Vagina (tissue), 2 donors: ENCODE measurements at regions not wholly inside any gene's neighbourhood (a gene's known extent, or its start where the extent isn't known, plus 50 kb on each side); places are given as distances from the start of the nearest gene placed in this dataset.
A peak's percentile ranks its signal among the peaks of the same experiment; 100 is the strongest.

Experiments
- DNase-seq, 2 donors: peaks; one replicate each; pipeline ENCODE4 v3.0.0-alpha.2; 2017; ENCODE audit errors: extremely low spot score in 2 of 2
- H3K27ac ChIP-seq: fragments of 200-600 bp; sonication (generic); one replicate; pipeline ENCODE4 v1.5.1; 2019
- H3K27me3 ChIP-seq: fragments of 200-600 bp; sonication (generic); one replicate; pipeline ENCODE4 v1.5.1; 2019
- H3K36me3 ChIP-seq, 2 donors: fragments of 200-600 bp; sonication (generic); one replicate each; pipeline ENCODE4 v1.5.1; 2017 to 2019
- H3K4me1 ChIP-seq: fragments of 200-600 bp; sonication (generic); one replicate; pipeline ENCODE4 v1.5.1; 2019
- H3K4me3 ChIP-seq, 2 donors: fragments of 200-600 bp; sonication (generic); 1 replicate in 1 of 2; 2 replicates in 1 of 2; pipeline ENCODE4 v1.5.1; 2016 to 2019
- H3K9me3 ChIP-seq: fragments of 200-600 bp; sonication (generic); one replicate; pipeline ENCODE4 v1.5.1; 2019
- POLR2A ChIP-seq, 2 donors: fragments of 450-650 bp; IDR thresholded peaks; one replicate each; pipeline ENCODE4 v1.6.1; 2017; ENCODE audit warnings: antibody characterized with exemption in 2 of 2, mild to moderate bottlenecking in 2 of 2, moderate library complexity in 2 of 2
- POLR2AphosphoS5 ChIP-seq, 2 donors: sonication (generic); formaldehyde crosslinking; IDR thresholded peaks; one replicate each; pipeline ENCODE4 v1.9.0; 2017; ENCODE audit warnings: antibody characterized with exemption in 2 of 2, mild to moderate bottlenecking in 2 of 2, low read depth in 1 of 2; ENCODE audit not compliant: insufficient read depth in 1 of 2
- intact Hi-C: fragments of 100-400 bp; cut with DNase I; formaldehyde crosslinking; loops from one replicate; pipeline ENCODE4 v1.15.1; 2023
- TF ChIP-seq, protein P1 (sequence below), 3 experiments: fragments of 450-650 bp in 2 of 3; fragments of 200-600 bp in 1 of 3; sonication (generic) in 1 of 3; IDR thresholded peaks; one replicate each; pipeline ENCODE4 v1.5.1; 2017 to 2019; ENCODE audit warnings: antibody characterized with exemption in 3 of 3, mild to moderate bottlenecking in 2 of 3, moderate library complexity in 2 of 3

DNA sequence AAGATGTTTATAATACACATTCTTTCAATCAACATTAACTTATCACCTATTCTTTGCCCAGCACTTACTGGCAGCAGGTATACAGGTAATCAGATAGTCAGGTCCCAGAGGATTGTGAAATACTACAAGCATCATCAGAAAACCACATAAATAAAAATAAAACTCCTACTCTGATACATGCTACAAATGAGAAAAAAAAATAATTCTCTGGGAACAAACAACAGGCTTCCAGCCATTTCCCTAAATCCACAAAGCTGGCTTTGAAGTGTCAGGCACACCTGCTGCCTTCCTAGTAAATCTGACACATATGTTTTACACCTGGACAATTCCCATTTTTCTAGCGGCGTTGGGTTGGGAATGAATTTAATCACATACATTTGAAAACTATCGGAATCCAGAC, 384.5 kb upstream of the CDH4 start:
- H3K27me3 ChIP-seq, result no peaks in the 10 kb centered on the region
- no peaks in the 10 kb centered on the region for H3K9me3 ChIP-seq
- intact Hi-C loops, result no loop called here
- no peak overlapping the region for H3K4me3 ChIP-seq
- H3K27ac ChIP-seq, result no peak overlapping the region
- TF ChIP-seq, protein P1, sequence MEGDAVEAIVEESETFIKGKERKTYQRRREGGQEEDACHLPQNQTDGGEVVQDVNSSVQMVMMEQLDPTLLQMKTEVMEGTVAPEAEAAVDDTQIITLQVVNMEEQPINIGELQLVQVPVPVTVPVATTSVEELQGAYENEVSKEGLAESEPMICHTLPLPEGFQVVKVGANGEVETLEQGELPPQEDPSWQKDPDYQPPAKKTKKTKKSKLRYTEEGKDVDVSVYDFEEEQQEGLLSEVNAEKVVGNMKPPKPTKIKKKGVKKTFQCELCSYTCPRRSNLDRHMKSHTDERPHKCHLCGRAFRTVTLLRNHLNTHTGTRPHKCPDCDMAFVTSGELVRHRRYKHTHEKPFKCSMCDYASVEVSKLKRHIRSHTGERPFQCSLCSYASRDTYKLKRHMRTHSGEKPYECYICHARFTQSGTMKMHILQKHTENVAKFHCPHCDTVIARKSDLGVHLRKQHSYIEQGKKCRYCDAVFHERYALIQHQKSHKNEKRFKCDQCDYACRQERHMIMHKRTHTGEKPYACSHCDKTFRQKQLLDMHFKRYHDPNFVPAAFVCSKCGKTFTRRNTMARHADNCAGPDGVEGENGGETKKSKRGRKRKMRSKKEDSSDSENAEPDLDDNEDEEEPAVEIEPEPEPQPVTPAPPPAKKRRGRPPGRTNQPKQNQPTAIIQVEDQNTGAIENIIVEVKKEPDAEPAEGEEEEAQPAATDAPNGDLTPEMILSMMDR (IDR thresholded peaks at IDR 0.05), result no peak
- TF ChIP-seq POLR2AphosphoS5 (IDR thresholded peaks at IDR 0.05; ENCODE audit: insufficient read depth in 1 of 2, low read depth in 1 of 2) (no peak), POLR2A (IDR thresholded peaks at IDR 0.05) (no peak)
- H3K36me3 ChIP-seq, result no peaks in the 10 kb centered on the region
- peak in 1 of 2 donors; percentile 34 for DNase-seq
- H3K4me1 ChIP-seq, result no peaks in the 10 kb centered on the region

DNA sequence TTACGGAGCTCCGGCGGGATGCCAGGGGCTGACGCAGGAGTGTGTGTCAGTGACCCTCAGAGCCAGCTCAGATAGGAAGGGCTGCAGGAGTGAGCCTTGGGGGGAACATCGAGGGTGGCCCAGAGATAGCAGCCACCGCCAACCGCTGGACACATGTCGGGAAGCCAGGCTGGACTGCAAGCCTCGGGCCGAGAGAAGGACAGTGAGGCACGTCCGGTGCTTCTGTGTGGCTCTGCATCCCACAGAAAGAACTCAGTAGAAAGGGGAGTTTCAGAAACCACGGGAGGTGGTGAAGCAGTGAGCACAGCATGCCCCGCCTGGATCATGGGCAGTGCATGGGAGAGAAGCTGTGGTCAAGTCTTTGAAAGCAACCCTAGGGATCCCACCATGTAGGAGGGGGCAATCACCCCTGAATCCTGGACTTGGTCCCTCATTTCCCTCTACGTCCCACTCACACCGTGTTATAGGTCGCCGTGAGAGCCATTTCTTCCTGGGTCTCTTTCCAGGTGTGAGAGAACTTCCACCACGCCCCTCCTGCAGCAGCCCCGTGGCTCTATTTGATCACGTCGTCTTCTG, 383.7 kb upstream of the CDH4 start:
- intact Hi-C loops, result no loop called here
- no peak for TF ChIP-seq POLR2AphosphoS5 (IDR thresholded peaks at IDR 0.05; ENCODE audit: insufficient read depth in 1 of 2, low read depth in 1 of 2)
- no peak for TF ChIP-seq POLR2A (IDR thresholded peaks at IDR 0.05)
- TF ChIP-seq, protein P1 (IDR thresholded peaks at IDR 0.05), result no peak
- no peaks in the 10 kb centered on the region for H3K36me3 ChIP-seq
- H3K27ac ChIP-seq, result no peak overlapping the region
- no peaks in the 10 kb centered on the region for H3K9me3 ChIP-seq
- no peak overlapping the region for H3K4me3 ChIP-seq
- H3K4me1 ChIP-seq, result no peaks in the 10 kb centered on the region
- peak; percentile 69 to 77 for DNase-seq
- H3K27me3 ChIP-seq, result no peaks in the 10 kb centered on the region

DNA sequence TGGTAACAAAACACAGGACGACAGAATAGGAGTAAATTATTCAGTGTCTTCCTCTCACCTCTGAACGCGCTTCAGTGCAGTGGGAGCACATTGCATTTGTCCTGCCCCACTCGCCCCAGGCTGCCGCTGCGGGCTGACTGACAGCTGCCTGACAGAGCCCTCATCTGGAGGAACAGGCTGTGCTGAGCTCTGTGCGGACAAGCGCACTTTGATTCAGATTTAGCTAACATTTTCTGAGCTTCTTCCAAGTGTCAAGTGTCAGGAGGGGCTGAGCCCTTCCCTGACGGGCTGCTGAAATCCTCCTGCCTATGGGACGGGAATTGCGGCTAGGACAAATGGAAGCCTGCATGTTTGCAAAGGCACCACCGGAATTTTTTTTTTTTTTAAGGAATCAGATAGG, 383.0 kb upstream of the CDH4 start:
- Histone ChIP-seq H3K4me3 (no peak overlapping the region), H3K4me1 (no peaks in the 10 kb centered on the region), H3K36me3 (no peaks in the 10 kb centered on the region), H3K27ac (no peak overlapping the region), H3K27me3 (no peaks in the 10 kb centered on the region), H3K9me3 (no peaks in the 10 kb centered on the region)
- peak in 1 of 2 donors; percentile 49 for DNase-seq
- intact Hi-C loops, result no loop called here
- TF ChIP-seq, protein P1 (IDR thresholded peaks at IDR 0.05), result no peak
- TF ChIP-seq POLR2AphosphoS5 (IDR thresholded peaks at IDR 0.05; ENCODE audit: insufficient read depth in 1 of 2, low read depth in 1 of 2), result no peak
- TF ChIP-seq POLR2A (IDR thresholded peaks at IDR 0.05), result no peak

DNA sequence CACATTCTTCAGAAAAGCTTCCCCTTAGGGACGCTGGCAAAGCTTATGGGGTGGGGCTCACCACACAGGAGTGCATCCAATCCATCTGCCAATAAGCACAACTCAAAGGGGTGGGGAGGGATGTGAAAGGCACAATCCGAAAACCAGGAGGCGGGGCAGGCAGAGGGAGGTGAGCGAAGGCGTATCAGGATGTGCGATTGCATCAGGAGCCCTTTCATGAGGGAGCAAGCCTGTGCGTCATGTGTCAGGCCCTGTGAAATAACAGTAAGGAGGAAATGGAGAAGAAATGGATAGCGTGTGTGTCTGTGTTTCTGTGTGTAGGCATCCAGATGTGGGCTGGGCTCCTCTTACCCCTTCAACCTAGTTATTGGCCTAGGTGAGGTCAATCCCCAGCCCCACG, 382.4 kb upstream of the CDH4 start:
- H3K27me3 ChIP-seq, result no peaks in the 10 kb centered on the region
- no peak overlapping the region for H3K4me3 ChIP-seq
- no peak for TF ChIP-seq POLR2AphosphoS5 (IDR thresholded peaks at IDR 0.05; ENCODE audit: insufficient read depth in 1 of 2, low read depth in 1 of 2)
- TF ChIP-seq POLR2A (IDR thresholded peaks at IDR 0.05), result no peak
- TF ChIP-seq, protein P1 (IDR thresholded peaks at IDR 0.05), result no peak
- intact Hi-C loops, result no loop called here
- no peak overlapping the region for H3K27ac ChIP-seq
- H3K36me3 ChIP-seq, result no peaks in the 10 kb centered on the region
- DNase-seq, result peak; percentile 34 to 55
- no peaks in the 10 kb centered on the region for H3K4me1 ChIP-seq
- H3K9me3 ChIP-seq, result no peaks in the 10 kb centered on the region

DNA sequence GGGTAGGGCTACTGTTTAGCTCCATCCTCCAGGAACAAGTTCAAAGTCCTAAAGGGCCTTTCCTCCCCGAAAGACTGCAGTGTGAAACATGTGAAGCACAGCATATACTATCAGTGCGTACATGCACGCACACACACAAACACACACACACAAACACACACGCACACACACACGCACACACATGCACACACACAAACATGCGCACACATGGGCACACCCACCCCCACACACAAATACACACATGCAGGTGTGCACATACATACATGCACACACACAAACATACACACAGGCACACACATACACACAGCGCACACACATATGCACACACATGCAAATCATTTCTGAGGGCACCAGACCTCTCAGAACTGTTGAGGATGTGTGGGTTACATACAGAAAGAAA, 382.0 kb upstream of the CDH4 start:
- peak in 1 of 2 donors; percentile 77 for DNase-seq
- Histone ChIP-seq H3K36me3 (no peaks in the 10 kb centered on the region), H3K27ac (no peak overlapping the region), H3K4me3 (no peak overlapping the region), H3K4me1 (no peaks in the 10 kb centered on the region), H3K27me3 (no peaks in the 10 kb centered on the region), H3K9me3 (no peaks in the 10 kb centered on the region)
- TF ChIP-seq, protein P1 (IDR thresholded peaks at IDR 0.05), result no peak
- TF ChIP-seq POLR2A (IDR thresholded peaks at IDR 0.05) (no peak), POLR2AphosphoS5 (IDR thresholded peaks at IDR 0.05; ENCODE audit: insufficient read depth in 1 of 2, low read depth in 1 of 2) (no peak)
- intact Hi-C loops, result no loop called here
